Esophagus mucosa (tissue), 1 donor: ENCODE measurements at regions not wholly inside any gene's neighbourhood (a gene's known extent, or its start where the extent isn't known, plus 50 kb on each side); places are given as distances from the start of the nearest gene placed in this dataset.

ENCODE experiments used
- ATAC-seq: fragments of 200-7000 bp; cut with Tn5 transposase; one replicate; pipeline ENCODE4 v1.9.1; 2020
- donor health status: DM: yes; HTN: yes; CAD: no.

DNA sequence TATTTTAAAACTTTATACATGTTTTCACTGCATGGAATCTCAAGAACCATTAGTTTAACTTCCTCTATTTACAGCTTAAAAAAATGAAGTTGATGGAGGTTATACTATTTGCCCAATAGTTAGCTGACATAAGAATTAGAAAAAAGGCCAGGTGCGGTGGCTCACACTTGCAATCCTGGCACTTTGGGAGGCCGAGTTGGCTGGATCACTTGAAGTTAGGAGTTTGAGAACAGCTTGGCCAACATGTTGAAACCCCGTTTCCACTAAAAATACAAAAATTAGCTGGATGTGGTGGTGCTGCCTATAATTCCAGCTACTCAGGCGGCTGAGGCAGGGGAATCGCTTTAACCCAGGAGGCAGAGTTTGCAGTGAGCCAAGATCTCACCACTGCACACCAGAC lies 125.1 kb upstream of the CDH19 start:
- no peak for ATAC-seq

DNA sequence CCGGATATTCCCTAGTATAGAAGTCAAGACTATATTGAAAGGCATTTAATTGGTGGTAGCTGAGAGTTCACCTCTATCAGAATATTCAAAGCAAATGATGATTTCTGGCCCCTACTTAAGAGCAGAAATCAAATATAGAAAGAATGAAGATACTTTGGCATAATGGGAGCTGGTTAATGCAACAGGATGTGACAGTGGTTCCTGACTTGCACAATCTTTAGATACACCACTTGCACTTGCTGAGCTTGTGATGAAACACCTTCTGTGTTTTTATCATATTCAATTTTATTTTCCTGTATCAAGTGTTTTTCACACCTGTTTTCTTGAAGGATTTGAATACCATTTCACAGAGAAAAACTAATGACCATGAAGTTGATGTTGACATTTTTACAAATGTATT lies 124.1 kb upstream of the CDH19 start:
- no peak for ATAC-seq

DNA sequence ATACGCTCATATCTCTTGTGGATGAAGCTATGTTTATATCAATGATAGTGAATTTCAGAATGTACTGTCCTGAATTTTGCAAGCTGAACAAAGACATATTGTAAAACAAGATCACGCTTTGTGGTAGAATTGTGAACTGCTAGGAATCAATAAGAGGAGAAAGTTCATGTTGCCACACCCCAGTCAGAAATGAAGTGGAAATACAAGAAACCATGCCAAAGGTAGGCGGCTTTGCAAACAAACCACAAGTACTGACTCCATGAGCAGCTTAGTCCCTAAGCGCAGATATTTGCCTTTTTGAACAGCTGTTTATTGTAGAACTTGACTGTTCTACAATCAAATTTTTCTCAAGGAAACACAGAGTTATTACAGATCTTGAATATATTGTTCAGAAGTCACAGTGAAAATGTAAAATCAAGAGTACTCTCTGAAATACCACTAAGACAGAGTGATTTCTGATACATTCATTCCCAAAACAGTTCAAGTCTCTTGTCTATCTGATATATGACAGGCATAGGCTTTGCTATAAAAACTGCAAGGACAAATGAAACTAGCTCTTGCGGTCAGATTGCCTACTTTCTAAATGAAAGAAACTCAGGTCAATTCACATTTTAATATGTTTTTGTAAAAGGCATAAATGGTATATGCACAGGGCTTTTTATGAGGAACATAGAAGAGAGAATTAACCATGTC lies 120.9 kb upstream of the CDH19 start:
- peak; percentile 56 for ATAC-seq

DNA sequence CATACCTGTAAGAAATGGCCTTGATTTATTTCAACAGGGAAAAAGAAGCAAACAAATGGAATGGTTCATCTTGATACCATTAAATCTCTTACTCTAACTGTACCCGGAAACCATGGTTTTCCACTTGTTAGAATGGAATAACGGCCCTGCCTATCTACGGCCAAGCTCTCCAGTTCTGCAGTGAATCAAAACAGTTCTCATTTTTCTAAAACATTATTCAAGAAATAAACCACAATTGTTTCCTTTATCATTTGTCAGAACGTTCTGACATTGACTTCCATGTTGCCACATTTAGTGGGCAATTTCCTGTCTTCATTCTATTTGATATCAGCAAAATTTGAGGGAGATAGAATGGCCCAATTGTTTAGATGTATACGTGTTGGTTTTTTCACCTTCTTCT lies 118.8 kb upstream of the CDH19 start:
- no peak for ATAC-seq

DNA sequence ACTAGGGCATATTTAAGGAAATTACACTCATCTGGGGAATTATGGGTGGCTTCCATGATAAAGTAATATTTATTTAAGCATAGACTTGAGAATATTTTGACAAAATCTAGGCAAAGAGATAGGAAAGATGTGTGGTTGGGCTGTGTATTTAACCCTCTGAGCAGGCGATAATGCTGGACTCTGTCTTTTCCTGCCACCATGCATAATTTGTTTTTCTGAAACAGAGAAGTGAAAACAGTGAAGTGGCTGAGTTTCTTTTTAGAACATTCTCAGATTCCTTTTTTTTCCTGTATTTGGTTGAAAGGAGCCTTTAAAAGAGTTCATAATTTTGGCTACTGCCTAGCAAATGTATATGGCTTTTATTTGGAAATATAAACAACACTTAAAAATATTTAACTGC lies 104.8 kb upstream of the CDH19 start:
- no peak for ATAC-seq

DNA sequence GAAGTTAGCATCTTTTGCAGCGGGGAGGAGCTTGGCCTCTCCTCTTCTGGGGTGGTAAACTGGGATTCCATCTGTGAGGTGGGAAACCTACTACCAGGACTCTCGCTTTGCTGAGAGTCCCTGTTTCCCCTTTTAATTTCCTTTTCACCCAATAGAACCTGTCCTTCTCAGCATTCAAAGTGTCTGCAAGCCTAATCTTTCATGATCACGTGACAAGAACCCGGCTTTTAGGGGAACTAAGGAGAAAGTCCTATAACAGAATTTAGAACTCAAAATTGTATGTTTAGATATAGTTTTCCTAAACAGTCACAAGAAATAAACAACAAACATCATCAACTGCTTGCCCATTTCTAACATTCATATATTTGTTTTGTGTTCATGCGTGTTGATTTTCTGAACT lies 103.6 kb upstream of the CDH19 start:
- ATAC-seq: no peak

- no peak for ATAC-seq
Measured at GRCh38 chr18:66695281-66695680, 91.4 kb upstream of the CDH19 start.

- ATAC-seq: no peak
Measured at GRCh38 chr18:66694852-66695251, 91.0 kb upstream of the CDH19 start.

DNA sequence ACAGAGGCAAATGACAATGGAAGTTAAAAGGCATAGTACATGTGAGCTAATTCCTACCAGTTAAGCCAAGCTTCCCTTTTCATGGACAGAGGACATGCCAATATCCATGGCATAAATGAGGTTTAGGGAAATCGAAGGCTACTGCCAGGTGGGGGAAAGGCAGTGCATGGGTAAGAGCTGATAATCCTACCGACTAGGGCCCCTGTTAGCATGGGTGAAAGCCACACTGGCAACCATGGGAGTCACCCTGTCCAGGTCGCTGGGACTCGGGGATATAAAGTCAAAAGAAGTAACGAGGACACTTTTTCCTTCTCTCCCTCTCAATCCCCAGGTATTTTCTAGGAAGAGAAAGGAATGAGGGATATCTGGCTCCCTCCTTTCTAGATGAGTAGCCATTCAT lies 83.7 kb upstream of the CDH19 start:
- ATAC-seq: no peak

GRCh38 chr18:66682855-66683322 lies 79.0 kb upstream of the CDH19 start:
- no peak for ATAC-seq

DNA sequence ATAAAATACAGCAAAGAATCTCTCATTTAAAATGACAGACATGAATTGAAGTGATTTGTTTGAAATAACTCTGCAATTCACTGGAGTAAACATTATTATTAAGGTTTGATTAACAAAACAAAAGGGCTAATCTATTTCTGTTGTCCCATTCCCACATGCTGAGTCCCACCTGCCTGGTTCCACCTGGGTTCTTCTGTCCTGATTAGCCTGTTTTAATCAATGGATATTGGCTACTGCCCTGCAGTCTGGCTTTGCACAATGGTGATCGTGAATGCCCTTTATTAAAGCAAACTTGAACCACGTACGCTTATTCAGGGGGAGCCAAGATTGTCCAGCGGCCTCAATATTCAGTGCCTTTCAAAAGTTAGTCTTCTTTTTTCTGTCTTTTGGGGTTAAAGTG lies 72.8 kb upstream of the CDH19 start:
- ATAC-seq: no peak

DNA sequence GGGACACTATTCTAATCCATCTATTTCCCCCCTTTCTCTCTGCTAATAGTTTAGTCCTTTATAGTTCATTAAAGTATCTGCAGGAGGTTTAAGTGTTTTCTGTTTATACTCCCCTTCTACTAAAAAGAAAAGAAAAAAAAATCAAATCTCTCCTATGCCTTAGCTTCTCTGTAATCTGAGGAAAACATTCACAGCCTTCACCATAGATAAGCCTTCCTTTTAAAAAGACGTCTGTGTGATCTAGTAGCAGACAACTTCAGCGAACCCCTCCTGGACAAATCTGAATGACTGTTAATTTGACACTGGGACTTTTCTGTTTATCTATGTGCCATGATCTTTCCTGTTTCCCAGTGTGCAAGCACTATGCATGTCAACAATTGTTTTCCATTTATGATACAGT lies 70.4 kb upstream of the CDH19 start:
- ATAC-seq: no peak

- no peak for ATAC-seq
Measured at GRCh38 chr18:66668706-66669105, 64.8 kb upstream of the CDH19 start.

- no peak for ATAC-seq
Measured at GRCh38 chr18:66662632-66663031, 58.7 kb upstream of the CDH19 start.

DNA sequence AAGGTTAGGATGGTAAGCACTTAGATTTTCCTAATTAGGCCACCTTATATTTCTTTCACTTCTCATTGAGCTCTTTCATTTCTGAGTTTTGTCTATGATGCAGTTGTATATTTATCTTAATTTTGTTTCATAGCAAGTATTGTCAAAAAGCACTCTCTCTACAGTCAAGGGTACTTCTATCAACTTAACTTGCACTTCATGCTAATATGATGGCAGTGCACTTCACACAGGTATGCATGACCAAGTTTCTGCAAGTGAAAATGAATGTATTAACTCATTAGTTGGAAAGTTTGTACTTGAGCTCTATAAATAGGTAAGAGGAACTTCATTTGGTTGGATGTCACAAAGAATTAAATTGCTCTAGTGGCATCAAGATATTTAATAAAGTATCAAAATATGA lies 51.5 kb upstream of the CDH19 start:
- no peak for ATAC-seq
